ENCODE measurements at regions not wholly inside any gene's neighbourhood (a gene's known extent, or its start where the extent isn't known, plus 50 kb on each side); places are given as distances from the start of the nearest gene placed in this dataset.
"Not testable (repeated sequence)": the region's sequence is repeated elsewhere in the genome, so short reads cannot be mapped to it uniquely, and the experiment has no call there.

GRCh38 chr7:56222866-56223265 lies 106.6 kb upstream of the NUPR2 start:
- no peak for DNase-seq (ENCODE audit: low read depth)
- H3K4me3 ChIP-seq (replicated peaks; ENCODE audit: low read depth, low read length) = no peak overlapping the region
- TF ChIP-seq CTCF (IDR thresholded peaks at IDR 0.05; ENCODE audit: low read length, missing control alignments) = no peak

- no peak overlapping the region for H3K4me3 ChIP-seq (replicated peaks; ENCODE audit: low read depth, low read length)
- TF ChIP-seq CTCF (IDR thresholded peaks at IDR 0.05; ENCODE audit: low read length, missing control alignments) = no peak
- DNase-seq (ENCODE audit: low read depth) = no peak
Observed at GRCh38 chr7:56219017-56219416, 102.8 kb upstream of the NUPR2 start.

- no peak for TF ChIP-seq CTCF (IDR thresholded peaks at IDR 0.05; ENCODE audit: low read length, missing control alignments)
- no peak for DNase-seq (ENCODE audit: low read depth)
- H3K4me3 ChIP-seq (replicated peaks; ENCODE audit: low read depth, low read length) = no peak overlapping the region
Observed at GRCh38 chr7:56218510-56218909, 102.3 kb upstream of the NUPR2 start.

GRCh38 chr7:56213574-56213973 lies 97.4 kb upstream of the NUPR2 start:
- no peak for TF ChIP-seq CTCF (IDR thresholded peaks at IDR 0.05; ENCODE audit: low read length, missing control alignments)

GRCh38 chr7:56206420-56206819 lies 90.2 kb upstream of the NUPR2 start:
- TF ChIP-seq CTCF (IDR thresholded peaks at IDR 0.05; ENCODE audit: low read length, missing control alignments) = no peak
- no peak overlapping the region for H3K4me3 ChIP-seq (replicated peaks; ENCODE audit: low read depth, low read length)
- no peak for DNase-seq (ENCODE audit: low read depth)

More at GRCh38 chr7:56213574-56213973, 97.4 kb upstream of the NUPR2 start:
- no peak for DNase-seq (ENCODE audit: low read depth)
- no peak overlapping the region for H3K4me3 ChIP-seq (replicated peaks; ENCODE audit: low read depth, low read length)

- DNase-seq (ENCODE audit: low read depth) = no peak
- H3K4me3 ChIP-seq (replicated peaks; ENCODE audit: low read depth, low read length) = no peak overlapping the region
- no peak for TF ChIP-seq CTCF (IDR thresholded peaks at IDR 0.05; ENCODE audit: low read length, missing control alignments)
Observed at GRCh38 chr7:56199639-56200038, 83.4 kb upstream of the NUPR2 start.

GRCh38 chr7:56196195-56196594 lies 80.0 kb upstream of the NUPR2 start:
- not testable (repeated sequence) for H3K4me3 ChIP-seq (replicated peaks; ENCODE audit: low read depth, low read length); DNase-seq (ENCODE audit: low read depth)
